GM13977 (cell line): ENCODE measurements at regions not wholly inside any gene's neighbourhood (a gene's known extent, or its start where the extent isn't known, plus 50 kb on each side); places are given as distances from the start of the nearest gene placed in this dataset.

ENCODE experiments used
- DNase-seq: peaks from one replicate; pipeline ENCODE4 v3.0.0; 2012; ENCODE audit warnings: low spot score
- CTCF ChIP-seq: IDR thresholded peaks from 2 replicates; pipeline ENCODE4 v1.5.1; 2012; ENCODE audit warnings: mild to moderate bottlenecking, control low read depth; ENCODE audit not compliant: insufficient read depth; ENCODE audit errors: extremely low read depth, missing control alignments
- in situ Hi-C: fragments of 300-500 bp; cut with MboI; formaldehyde crosslinking; loops from one replicate; pipeline ENCODE4 v1.12.0; 2022; ENCODE audit warnings: low sequenced_read_pairs, low pct_unique_long_range_greater_than_20kb, mixed read lengths, inconsistent platforms; ENCODE audit not compliant: unreplicated experiment

- no peak for DNase-seq
- TF ChIP-seq CTCF: no peak
- in situ Hi-C loops: no loop called here
Measured at GRCh38 chr11:44443836-44444769, 121.4 kb upstream of the CD82 start.

GRCh38 chr11:44444770-44445321 is 120.6 kb upstream of the CD82 start:
- no peak for TF ChIP-seq CTCF
- in situ Hi-C loops: no loop called here
- no peak for DNase-seq

GRCh38 chr11:44445500-44446365 is 119.7 kb upstream of the CD82 start:
- DNase-seq: no peak
- TF ChIP-seq CTCF: no peak
- in situ Hi-C loops: no loop called here

- DNase-seq: no peak
- in situ Hi-C loops: no loop called here
- TF ChIP-seq CTCF: no peak
Measured at GRCh38 chr11:44446366-44446762, 119.1 kb upstream of the CD82 start.

GRCh38 chr11:44446996-44447771 is 118.3 kb upstream of the CD82 start:
- in situ Hi-C loops: no loop called here
- DNase-seq: no peak
- no peak for TF ChIP-seq CTCF
